ENCODE measurements at regions not wholly inside any gene's neighbourhood (a gene's known extent, or its start where the extent isn't known, plus 50 kb on each side); places are given as distances from the start of the nearest gene placed in this dataset.
A peak's percentile ranks its signal among the peaks of the same experiment; 100 is the strongest.

DNA sequence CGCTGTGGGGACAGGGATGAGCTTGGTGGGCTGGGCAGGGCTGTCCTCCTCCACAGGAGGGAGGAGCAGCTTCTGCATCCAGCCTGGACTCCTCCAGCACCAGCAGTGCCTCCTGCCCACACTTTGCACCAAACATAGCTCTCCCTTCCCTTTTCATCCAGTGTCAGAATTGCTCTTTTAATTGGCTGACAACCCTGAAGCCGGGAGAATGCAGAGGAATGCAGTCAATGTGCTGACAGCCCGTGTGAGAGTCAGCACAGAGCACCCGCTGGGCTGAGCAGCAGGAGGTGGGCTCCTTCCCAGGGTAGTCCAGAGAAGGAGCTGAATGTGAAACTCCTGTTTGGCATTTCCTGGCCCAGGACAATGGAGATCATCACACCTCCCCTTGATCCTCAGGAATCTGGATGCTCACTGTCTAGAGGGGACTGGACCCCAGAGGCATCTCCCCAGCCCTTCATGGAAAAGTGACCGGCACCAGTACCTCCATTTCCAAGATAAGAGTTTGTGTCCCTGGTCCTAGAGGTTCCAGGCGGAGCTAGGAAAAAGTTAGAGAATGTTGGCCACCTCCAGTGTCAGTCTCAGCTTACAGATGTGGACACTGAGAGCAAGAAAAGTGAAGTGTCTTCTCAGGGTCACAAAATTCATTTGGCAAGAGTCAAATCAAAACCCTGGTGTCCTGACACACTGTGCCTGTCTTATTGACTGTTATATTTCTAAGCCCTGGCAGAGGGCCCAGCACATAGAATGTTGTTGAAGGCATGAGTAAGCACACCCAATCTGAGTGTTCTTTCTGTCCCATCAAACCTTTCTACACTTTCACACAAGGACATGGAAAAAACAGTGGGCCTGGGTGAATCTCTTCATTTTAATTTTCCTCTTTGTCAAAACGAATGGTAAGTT lies 202.1 kb downstream of the SNX18 start:
- DNase-seq = no peak

DNA sequence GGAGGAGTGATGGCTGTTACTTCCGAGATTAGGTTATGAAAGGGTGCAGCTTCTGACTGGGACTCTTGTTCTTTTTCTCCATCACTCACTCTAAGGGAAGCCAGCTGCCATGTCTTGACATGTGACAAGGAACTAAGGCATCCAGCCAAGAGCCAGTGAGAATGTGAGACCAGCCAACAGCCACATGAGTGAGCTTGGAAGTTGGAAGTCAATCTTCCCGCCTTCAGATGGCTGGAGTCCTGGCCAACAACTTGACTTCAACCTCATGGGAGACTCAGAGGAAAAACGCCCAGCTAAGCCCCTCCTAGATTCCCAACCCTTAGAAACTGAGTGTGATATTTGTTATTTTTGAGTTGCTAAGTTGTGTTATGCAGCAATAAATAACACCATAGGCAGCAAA lies 201.1 kb downstream of the SNX18 start:
- DNase-seq = peak in 5 of 56 donors; percentile 6 to 33 (median 15)

DNA sequence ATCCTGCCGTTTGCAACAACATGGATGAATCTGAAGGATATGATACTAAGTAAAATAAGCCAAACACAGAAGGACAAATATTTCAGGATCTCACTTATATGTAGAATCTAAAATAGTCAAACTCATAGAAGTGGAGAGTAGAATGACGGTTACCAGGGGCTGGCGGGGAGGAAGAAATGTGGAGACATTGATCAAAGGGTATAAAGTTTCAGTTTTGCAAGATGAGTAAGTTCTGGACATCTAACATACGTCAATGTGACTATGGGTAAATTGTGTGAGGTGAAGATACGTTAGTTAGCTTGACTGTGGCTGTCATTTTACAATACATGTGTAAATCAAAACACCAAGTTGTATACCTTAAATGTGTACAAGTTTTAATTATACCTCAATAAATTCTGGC lies 200.3 kb downstream of the SNX18 start:
- DNase-seq = no peak

DNA sequence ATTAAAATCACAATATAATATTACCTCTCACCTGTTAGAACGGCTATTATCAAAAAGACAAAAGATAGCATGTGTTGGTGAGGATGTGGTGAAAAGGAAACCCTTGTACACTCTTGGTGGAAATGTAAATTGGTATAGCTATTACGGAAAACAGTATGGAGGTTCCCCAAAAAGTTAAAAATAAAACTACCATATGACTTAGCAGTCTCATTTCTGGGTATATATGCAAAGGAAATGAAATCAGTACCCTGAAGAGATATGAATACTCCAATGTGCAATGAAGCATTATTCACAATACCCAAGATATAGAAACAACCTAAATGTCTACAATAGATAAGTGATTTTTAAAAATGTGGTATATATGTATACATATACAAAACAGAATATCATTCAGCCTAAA lies 199.9 kb downstream of the SNX18 start:
- DNase-seq = no peak

DNA sequence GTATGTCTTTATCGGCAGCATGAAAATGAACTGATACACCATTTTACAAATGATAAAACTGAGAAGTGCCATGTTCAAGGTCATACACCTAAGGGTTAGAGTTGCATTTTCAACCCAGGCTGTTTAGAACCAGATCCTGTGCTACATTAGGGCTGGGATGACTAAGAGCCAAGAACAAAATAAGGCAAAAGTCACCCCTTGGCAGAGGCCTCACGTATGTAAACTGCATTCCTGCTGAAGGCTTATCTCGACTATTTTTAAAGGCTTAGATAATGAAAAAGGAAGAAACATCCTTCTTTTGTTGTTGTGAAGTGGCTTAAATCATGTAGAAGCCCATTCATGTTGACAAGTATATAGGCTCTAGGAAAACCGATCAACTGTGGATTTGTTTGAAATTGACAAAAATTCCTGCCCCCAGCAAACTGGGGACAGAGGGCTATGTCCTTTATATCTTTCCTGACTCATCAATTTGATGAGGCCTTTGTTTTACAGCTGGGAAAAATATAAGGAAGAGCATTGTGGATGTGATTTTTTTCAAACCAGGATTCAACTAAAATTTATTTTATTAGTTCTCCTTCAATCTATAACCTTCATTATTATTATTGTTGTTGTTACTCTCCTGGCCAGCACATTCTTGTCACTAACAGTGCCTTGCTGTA lies 196.5 kb downstream of the SNX18 start:
- no peak for DNase-seq

DNA sequence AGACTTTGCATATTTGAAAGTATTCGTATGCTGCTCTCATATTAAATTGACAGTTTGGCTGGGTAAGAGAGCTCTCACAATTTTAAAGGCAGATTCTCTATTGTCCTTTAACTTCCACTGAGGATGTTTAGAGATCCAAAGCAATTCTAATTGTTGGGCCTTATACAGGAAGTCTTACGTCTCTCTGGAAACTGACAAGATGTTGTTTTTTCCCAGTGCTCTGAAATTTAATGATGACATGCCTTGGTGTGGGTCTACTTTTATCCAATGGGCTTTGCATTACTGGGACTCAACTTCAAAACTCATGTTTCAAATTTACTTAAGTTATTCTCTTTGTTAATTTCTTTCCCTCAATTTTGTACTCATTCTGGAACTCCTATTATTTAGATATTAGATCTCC lies 191.5 kb downstream of the SNX18 start:
- DNase-seq = no peak

DNA sequence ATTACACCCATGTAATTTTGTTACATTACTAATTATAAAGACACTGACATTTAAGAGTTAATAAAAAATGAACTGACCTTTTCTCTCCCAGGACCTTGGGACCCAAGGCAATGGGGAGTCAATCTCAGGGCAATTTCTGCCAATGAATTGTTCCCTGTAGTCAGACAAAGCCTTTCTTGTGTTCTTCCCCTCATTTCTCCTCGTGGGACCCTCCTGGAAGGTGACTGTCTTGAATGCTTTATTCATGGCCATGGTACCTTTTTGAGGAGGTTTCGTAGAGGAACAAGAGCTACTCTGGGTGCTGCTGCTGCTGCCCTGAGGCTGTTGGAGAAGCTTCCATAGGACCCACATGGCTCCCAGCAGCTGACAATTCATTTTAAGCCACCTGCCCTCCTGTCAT lies 190.3 kb downstream of the SNX18 start:
- DNase-seq = no peak

DNA sequence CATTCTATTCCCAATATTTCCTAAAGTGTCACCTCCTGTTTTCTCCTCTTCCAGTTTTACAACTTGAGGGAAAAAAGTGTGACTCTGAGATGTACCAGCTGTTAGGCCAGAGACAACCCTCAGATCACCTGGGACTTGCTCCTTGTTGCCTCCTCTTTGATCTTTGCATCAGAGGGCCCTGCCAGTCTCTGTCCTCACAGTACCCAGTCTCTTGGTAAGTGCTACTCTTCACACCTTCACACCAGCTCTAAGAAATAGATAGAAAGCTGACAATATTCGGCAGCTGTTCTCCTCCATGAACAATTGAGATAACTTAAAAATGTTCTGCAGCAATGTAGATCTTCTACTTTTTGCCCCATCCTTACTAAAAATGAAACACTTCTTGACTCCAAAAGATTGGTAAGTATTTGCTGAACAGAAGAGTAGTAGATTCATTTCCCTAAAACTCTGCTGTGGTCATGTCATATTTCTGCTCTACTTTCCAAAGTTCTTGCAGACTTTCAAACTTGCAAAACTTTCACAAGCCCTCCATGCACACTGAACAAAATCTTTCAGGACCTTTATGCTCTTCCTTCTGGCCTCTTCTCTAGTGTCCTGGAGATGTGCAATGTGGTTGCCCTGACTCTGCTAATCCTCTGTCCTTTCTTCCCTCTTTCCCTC lies 188.6 kb downstream of the SNX18 start:
- no peak for DNase-seq

DNA sequence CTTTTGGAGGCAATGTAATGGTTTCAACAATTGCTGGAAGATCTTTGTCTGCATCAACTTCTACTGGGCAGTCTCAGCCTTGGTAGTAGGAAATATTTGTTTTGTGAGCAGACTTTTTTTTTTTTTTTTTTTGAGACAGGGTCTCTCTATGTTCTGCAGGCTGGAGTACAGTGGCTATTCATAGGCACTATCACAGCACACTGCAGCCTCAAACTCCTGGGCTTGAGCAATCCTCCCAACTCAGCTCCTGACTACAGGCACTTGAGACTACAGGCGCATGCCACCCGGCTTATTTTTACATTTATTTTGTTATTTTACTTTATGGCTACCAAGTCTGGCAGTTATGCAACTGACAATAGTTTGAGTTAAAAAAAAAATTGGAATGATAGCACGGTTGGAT lies 187.3 kb downstream of the SNX18 start:
- no peak for DNase-seq

DNA sequence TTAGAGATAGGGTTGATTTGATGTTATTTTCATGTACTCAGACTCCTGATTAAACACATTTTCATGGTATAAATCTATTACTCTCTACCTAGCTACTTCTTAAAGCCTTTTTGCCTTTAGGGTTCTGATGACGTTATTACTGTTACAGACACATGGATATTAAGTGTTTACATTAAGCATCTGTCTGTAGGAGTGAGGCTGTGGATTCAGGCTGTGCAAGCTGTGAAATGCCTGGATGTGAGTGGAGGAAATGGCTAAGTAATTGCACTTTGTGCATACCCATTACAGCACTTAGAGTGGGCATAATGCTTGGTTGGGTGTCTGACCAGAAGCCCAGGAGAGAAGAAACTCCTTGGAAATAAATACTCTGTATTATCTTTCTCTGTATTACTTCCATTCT lies 186.8 kb downstream of the SNX18 start:
- no peak for DNase-seq

DNA sequence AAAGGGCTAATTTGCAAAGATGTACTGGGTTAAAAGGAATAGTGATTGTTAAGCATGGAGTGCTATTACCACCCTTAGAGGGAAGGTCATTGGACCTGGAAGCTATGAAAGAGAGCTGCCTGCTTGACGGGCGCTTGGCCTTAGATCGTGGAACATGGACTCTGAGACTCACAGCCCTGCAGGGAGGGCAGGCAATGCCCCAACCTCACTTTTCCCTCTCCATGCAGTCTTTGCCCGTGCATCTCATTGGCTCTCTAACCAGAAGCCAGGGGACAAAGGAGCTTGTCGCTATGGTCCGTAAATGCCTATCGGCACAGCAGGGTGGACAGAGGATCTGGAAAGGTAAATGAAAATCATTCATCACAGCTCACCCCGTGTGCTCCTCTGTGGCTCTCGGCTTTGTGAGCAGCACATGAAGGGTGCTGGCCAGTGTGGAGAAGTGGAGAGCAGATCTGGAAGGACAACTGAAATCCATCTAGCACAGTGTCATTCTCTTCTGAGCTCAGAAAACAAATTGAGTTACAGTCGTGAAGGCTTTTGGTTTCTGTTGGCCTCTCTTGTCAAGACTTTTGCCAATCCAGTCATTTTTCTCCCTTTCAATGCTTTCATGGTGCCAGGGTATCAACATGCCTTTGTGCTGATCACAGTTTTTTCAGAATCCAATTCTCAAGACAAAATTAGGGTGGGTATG lies 186.2 kb downstream of the SNX18 start:
- no peak for DNase-seq

DNA sequence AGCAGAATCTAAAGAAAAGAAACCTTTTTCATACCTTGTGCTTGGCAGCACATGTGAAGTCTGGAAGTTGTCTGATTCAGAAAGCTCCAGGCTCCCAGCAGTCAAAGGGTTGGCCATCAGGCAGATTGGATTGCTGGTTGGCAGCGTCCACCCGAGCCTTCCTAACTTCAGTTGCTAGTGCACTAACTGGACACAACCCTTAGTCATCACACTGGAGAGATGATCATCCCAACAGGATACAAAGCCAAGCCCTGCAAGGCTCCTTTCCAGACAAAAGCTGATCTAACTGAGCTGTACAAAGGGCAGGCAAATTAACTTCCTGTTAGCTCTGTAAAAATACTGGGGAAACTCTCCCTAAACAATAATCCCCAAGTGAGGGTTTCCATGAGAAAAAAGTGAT lies 185.6 kb downstream of the SNX18 start:
- no peak for DNase-seq

DNA sequence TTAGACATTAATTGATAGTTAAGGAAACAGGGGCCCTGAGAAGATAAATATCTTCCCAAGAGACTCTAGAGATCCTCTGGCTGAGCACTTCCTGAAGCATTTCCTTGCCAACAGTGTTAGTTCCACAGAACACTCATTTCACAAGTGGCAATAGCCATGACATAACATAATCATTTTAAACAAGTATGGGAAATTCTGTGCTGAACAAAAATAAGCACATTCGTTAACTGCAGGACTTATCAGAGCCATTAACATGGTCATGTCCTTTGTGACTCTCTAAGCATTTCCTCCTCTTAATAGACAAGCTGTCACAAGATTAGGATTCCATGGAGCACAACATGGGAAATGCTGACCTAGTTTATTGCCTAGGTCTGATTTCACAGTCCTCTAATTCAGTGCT lies 184.9 kb downstream of the SNX18 start:
- no peak for DNase-seq

DNA sequence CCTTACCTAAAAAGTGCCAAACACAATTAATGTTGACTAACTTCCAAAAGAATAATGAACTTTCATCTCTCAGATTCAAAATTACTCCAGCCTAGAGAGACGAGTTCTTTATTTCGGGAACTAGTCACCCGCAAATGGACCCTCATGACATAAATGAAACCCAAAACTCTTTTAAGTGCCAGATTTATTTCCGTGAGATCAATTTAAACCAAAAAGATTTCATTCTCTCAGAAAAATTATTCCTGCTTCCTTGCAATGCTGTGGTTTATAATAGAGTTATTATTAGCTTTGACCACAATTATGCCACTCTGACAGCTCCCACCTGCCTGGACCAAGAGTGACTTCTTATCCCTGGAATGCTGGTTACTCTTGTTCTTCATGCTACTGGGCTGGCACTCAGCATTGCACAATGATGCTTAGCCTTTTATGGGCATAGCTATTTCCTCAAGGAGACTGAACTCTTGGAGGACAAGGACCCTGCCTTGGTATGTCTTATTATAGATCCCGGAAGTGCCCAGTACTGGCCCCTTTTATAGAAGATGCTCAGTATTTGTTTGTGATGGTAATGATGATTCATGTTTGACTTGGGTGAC lies 183.5 kb downstream of the SNX18 start:
- no peak for DNase-seq

DNA sequence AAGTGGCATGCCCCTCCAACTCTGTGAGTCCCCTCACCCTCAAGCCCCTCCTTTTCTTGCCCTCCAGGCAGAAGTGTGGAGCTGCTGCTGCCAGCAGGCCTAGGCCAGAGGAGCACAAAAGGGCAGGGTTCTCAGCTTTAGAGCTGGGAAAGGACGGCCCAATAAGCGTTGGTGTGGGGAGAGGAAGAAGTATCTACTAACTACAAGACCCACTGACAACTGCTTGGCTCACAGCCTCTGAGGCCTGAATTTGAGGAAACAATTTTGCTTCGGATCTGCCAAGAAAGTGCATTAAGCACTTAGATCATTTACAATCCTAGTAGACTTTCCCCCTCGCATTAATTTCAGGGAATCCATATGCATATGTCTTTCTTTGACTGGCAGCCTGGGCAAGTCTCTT lies 179.4 kb downstream of the SNX18 start:
- peak in 1 of 56 donors; percentile 13 for DNase-seq

DNA sequence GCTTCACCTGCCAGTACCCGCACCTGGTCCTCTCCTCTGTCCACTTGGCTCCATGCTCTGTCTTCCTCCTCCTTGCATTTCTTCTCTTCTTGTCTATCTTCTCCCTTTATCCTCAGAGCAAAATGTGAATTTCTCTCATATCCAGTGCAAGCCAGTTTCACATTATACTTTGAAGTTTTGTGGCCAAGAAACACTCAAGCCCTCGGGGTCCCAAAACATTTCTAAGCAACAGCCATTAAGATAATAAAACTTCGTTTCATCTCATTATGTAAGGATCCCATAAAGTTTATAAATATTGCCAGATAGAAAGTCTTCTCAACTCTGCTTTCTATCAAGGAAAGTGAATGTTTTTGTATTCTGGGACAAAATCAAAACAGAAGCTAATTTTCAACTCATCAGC lies 178.8 kb downstream of the SNX18 start:
- no peak for DNase-seq

DNA sequence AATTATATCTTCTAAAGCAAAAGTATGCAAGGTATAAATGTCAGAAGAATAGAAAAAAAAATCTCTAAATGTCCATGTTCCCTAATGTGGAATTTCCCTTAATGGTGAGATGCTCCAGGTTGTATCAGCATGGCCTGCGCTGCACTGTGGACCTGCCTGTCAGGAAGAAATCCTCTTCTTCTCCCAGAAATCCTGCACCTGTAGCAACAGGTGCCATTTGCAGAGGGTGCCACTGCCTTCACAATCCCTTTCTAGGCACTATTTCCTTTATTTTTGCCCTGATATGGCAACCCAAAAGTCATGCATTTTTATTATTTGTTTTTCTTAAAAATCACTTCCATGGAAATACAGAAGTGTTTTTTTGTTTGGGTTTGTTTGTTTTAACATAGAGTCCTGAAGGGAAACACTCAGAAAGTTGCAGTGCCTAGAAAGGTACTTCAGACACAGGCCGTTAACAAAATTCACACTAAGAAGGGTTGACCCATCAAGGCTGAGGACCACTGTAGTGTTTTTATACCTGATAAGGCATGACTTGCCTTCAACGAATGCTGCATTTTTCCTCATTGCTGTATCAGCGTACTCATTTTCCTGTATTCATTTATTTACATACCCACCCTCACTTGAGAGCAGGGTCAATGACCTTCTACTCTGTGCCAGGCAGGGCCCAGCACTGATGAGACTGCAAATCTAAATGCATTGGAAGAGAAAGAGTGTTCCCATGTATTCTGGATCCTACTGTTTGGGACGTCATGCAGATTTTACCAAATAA lies 177.8 kb downstream of the SNX18 start:
- DNase-seq = no peak

DNA sequence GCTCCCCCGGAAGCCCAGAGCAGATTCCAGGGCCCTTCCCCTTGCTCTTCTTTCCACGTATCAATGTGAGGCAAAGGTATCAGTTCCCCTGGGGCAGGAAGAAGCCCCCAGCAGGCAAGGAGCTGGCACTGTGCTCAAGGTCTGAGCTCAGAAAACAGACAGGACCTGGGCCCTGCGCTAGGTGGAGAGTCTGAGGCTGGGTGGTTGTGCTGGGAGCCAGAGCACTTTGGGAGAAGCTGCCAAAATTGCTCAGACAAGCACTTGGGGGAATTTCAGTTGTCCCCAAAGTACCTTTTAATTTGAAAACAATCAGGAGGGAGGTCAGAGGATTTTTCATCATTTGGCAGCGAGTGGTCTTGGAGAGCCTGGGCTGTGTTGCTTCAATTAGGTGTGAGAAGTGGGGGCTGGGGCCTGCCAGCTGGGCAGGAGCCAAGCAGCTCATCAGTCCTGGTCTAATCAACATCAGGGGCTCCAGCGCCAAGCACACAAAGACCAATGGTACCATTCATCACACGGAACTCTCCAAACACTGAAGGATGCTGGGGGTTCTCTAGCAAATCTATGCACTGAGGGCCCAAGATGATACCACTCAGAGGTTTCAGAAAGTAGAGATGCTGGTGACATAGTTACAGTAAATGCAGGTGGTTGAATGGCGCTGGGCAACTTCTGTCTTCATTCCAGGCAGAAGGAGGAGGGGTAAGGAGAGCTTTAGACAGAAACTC lies 176.5 kb downstream of the SNX18 start:
- DNase-seq = peak in 1 of 56 donors; percentile 16

DNA sequence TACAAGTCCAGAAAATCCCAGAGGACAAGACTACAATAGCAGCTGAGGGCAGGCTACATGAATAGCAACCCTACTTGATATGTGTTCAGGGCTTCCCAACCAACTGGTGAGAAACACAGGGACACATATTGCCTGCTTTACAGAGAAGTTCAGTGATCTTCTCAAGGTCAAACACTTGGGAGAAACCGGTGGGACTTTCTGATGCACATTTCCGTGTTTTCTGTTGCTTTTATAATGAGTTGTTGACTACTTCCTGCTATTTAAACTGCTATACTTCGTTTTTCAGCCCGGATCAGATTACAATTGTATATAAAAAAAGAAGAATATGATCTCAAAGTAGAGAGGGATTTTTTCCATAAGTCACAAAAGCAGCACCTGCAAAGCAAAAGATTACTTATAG lies 175.1 kb downstream of the SNX18 start:
- no peak for DNase-seq

DNA sequence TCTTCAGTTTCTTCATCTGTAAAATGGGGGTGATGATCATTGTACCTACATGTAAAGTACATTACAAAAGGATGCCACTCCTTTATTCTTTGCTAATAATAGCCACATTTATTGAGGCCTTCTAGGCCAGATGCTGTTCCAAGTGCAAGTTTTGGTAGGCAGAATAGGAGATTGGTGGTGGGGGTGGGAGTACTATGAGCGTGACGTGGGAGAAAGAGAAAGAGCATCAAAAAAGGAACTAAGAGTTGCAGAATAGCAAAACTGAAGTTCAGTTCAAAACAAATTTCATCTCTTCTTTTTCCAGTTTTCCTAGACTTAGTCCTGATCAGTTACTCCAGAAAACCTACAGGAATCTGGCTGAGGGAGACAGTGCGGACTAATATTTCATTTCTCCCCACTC lies 174.1 kb downstream of the SNX18 start:
- no peak for DNase-seq
